DND-41 (cell line): ENCODE measurements at regions not wholly inside any gene's neighbourhood (a gene's known extent, or its start where the extent isn't known, plus 50 kb on each side); places are given as distances from the start of the nearest gene placed in this dataset.

ENCODE experiments used
- ATAC-seq: fragments of 200-7000 bp; cut with Tn5 transposase; 3 replicates; pipeline ENCODE4 v1.9.1; 2021; ENCODE audit warnings: low read depth; ENCODE audit not compliant: insufficient read depth
- DNase-seq: peaks from one replicate; pipeline ENCODE4 v3.0.0-alpha.2; 2020
- H2AFZ ChIP-seq: 2 replicates; pipeline ENCODE4 v1.6.0; 2012; ENCODE audit warnings: low read depth, low read length
- H3K27ac ChIP-seq: 2 replicates; pipeline ENCODE4 v1.5.1; 2012; ENCODE audit warnings: low read length, inconsistent platforms
- H3K27me3 ChIP-seq: fragments of 200-600 bp; sonication (generic); 2 replicates; pipeline ENCODE4 v1.6.0; 2012; ENCODE audit warnings: low read length, mild to moderate bottlenecking, inconsistent platforms; ENCODE audit not compliant: insufficient read depth, poor library complexity
- H3K36me3 ChIP-seq: 2 replicates; pipeline ENCODE4 v1.5.1; 2012; ENCODE audit warnings: low read length, inconsistent platforms; ENCODE audit not compliant: insufficient read depth
- H3K4me1 ChIP-seq: 2 replicates; pipeline ENCODE4 v1.5.1; 2012; ENCODE audit warnings: mild to moderate bottlenecking, low read length; ENCODE audit not compliant: insufficient read depth
- H3K4me2 ChIP-seq: 2 replicates; pipeline ENCODE4 v1.6.0; 2012; ENCODE audit warnings: mild to moderate bottlenecking, moderate library complexity, low read length, inconsistent platforms; ENCODE audit not compliant: insufficient read depth
- H3K4me3 ChIP-seq, 2 experiments: fragments of 200-600 bp in 1 of 2; shearing (Covaris generic) in 1 of 2; 2 replicates each; pipeline ENCODE4 v1.5.1; 2012 to 2016; ENCODE audit warnings: inconsistent platforms in 2 of 2, low read length in 2 of 2, mild to moderate bottlenecking in 2 of 2, low read depth in 1 of 2, moderate library complexity in 1 of 2
- H3K79me2 ChIP-seq: 2 replicates; pipeline ENCODE4 v1.6.0; 2012; ENCODE audit warnings: low read length, inconsistent platforms; ENCODE audit not compliant: insufficient read depth
- H3K9ac ChIP-seq: 2 replicates; pipeline ENCODE4 v1.6.0; 2012; ENCODE audit warnings: low read depth, mild to moderate bottlenecking, inconsistent platforms, low read length, moderate library complexity
- H3K9me3 ChIP-seq: 2 replicates; pipeline ENCODE4 v1.5.1; 2012; ENCODE audit warnings: low read length, moderate library complexity, mild to moderate bottlenecking, inconsistent platforms; ENCODE audit not compliant: insufficient read depth, severe bottlenecking
- H4K20me1 ChIP-seq: 2 replicates; pipeline ENCODE4 v1.6.0; 2012; ENCODE audit warnings: low read length; ENCODE audit not compliant: insufficient read depth
- EZH2 ChIP-seq: IDR thresholded peaks from 3 replicates; pipeline ENCODE4 v1.6.1; 2012; ENCODE audit warnings: borderline replicate concordance, low read depth, mild to moderate bottlenecking, moderate library complexity, low read length, inconsistent platforms; ENCODE audit not compliant: severe bottlenecking
- TF ChIP-seq, protein P1 (sequence below): IDR thresholded peaks from 2 replicates; pipeline ENCODE4 v1.5.1; 2012; ENCODE audit warnings: borderline replicate concordance, low read length, moderate library complexity, mild to moderate bottlenecking; ENCODE audit not compliant: poor library complexity, severe bottlenecking; ENCODE audit errors: extremely low read depth

DNA sequence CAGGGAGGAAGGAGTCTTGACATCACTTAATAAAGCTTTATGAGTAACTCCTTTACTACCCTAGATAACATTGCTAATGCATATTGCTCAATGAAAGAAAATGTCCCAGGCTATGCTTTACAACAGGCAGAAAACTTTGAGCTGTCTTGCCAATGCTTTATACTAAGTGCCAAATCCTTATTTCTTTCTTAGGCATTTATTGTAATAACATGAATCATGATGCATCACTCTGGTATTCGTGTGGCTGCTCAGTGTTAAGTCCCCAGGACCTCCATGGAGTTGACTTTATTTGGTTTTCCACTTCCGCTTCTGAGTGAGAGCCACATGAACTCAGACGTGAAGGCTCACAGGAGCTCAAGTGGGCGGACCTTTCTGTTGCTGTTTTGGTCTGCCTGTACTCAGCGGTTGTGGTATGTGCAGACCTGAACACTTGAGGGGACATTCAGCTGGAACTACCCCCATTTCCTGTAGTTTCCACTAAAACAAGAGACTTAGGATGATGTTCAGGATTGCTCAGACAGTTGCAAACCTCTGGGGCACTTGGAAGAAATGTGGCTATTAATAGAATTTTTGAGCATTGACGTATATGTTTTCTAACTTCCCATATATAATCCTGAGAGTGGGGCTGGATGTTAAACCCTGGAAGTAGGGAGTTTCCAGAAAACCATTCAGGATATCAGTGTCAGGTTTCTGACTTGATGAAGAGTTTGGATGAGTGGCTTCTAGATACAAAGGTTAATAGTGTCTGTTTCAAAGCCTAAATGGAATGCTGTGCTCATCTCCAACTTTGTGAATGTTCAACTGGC lies 258.6 kb downstream of the MSRB3 start:
- Histone ChIP-seq H3K27ac (no peak overlapping the region), H3K4me1 (peaks cover 23% of the 10 kb centered on the region), H3K79me2 (no peaks in the 10 kb centered on the region), H3K9me3 (peaks cover 8% of the 10 kb centered on the region), H3K4me2 (no peak overlapping the region), H3K27me3 (no peaks in the 10 kb centered on the region), H4K20me1 (no peaks in the 10 kb centered on the region), H2AFZ (no peak overlapping the region), H3K36me3 (no peaks in the 10 kb centered on the region), H3K9ac (no peak overlapping the region), H3K4me3 (no peak overlapping the region)
- TF ChIP-seq, protein P1, sequence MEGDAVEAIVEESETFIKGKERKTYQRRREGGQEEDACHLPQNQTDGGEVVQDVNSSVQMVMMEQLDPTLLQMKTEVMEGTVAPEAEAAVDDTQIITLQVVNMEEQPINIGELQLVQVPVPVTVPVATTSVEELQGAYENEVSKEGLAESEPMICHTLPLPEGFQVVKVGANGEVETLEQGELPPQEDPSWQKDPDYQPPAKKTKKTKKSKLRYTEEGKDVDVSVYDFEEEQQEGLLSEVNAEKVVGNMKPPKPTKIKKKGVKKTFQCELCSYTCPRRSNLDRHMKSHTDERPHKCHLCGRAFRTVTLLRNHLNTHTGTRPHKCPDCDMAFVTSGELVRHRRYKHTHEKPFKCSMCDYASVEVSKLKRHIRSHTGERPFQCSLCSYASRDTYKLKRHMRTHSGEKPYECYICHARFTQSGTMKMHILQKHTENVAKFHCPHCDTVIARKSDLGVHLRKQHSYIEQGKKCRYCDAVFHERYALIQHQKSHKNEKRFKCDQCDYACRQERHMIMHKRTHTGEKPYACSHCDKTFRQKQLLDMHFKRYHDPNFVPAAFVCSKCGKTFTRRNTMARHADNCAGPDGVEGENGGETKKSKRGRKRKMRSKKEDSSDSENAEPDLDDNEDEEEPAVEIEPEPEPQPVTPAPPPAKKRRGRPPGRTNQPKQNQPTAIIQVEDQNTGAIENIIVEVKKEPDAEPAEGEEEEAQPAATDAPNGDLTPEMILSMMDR, result no peak
- TF ChIP-seq EZH2, result no peak
- DNase-seq (no peak), ATAC-seq (no peak)

DNA sequence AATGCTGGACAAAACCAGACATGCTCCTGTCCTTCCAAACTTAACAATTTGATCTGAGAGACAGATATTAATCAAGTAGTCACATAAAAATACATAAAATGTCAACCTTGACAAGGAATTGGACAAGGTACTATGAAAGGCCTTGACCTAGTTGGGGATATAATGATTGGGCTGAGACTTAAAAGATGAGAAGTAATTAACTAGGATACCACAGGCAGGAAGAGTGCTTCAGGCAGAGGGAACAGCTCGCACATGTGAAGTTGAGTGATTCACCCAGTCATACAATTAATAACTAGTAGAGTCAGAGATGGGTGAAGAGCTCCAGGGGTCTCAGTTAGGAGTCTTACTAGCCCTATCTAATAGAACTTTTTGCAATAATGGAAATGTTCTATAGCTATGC lies 259.5 kb downstream of the MSRB3 start:
- no peak overlapping the region for H3K9ac ChIP-seq
- H3K4me1 ChIP-seq, result peaks cover 16% of the 10 kb centered on the region
- H3K79me2 ChIP-seq, result no peaks in the 10 kb centered on the region
- H3K4me2 ChIP-seq, result no peak overlapping the region
- DNase-seq (no peak), ATAC-seq (no peak)
- H3K36me3 ChIP-seq, result no peaks in the 10 kb centered on the region
- no peak overlapping the region for H2AFZ ChIP-seq
- H4K20me1 ChIP-seq, result no peaks in the 10 kb centered on the region
- TF ChIP-seq, protein P1, result no peak
- no peak for TF ChIP-seq EZH2
- no peak overlapping the region for H3K27ac ChIP-seq
- H3K9me3 ChIP-seq, result peaks cover 8% of the 10 kb centered on the region
- no peak overlapping the region for H3K4me3 ChIP-seq
- no peaks in the 10 kb centered on the region for H3K27me3 ChIP-seq

DNA sequence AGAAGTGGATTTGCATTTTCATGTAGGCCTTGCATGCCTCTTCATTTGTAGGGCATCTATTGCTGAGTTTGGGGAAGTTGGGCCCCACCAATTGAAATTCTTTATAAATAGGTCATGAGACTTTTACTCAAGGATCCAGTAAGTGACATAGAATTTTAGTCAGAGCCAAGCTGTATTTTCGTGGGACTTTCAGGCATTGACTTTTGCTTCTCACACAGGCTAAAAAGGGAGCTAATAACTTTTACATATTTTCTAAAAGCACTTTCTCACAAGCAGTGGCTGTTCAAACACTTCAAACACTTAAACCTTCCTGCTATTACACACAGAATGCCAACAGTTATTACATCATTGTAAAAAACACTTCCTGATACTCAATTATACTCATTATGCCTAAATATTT lies 260.5 kb downstream of the MSRB3 start:
- Histone ChIP-seq H3K9me3 (peaks cover 8% of the 10 kb centered on the region), H4K20me1 (no peaks in the 10 kb centered on the region), H3K4me3 (no peak overlapping the region), H2AFZ (no peak overlapping the region), H3K9ac (no peak overlapping the region), H3K4me1 (peaks cover 6% of the 10 kb centered on the region), H3K27ac (no peak overlapping the region), H3K4me2 (no peak overlapping the region), H3K27me3 (no peaks in the 10 kb centered on the region), H3K79me2 (no peaks in the 10 kb centered on the region), H3K36me3 (no peaks in the 10 kb centered on the region)
- no peak for TF ChIP-seq EZH2
- DNase-seq (no peak), ATAC-seq (no peak)

DNA sequence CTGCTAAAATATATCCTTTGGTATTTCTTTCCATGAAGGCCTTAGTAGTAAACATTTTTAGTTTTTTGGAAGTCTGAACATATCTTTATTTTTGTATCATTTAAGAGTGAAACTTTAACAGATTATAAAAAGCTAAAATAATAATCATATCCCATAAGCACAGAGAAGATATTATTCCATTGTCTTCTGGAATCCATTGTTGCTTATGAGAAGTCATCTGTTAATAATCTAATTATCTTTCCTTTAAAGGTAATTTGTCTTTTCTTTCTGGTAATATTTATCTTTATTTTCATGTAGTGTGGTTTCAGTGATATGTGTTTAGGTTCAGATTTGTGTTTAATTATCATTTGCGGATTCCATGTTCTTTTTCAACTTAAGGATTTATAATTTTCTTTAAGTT lies 261.7 kb downstream of the MSRB3 start:
- no peak for TF ChIP-seq EZH2
- TF ChIP-seq, protein P1, result no peak
- Histone ChIP-seq H3K36me3 (no peaks in the 10 kb centered on the region), H3K9me3 (peaks cover 8% of the 10 kb centered on the region), H3K4me3 (no peak overlapping the region), H3K79me2 (no peaks in the 10 kb centered on the region), H3K27me3 (no peaks in the 10 kb centered on the region), H3K4me2 (no peak overlapping the region), H3K27ac (no peak overlapping the region), H2AFZ (no peak overlapping the region), H3K9ac (no peak overlapping the region), H4K20me1 (no peaks in the 10 kb centered on the region), H3K4me1 (no peaks in the 10 kb centered on the region)
- ATAC-seq, result no peak
- DNase-seq, result no peak
